HepG2 (cell line): ENCODE measurements at regions not wholly inside any gene's neighbourhood (a gene's known extent, or its start where the extent isn't known, plus 50 kb on each side); places are given as distances from the start of the nearest gene placed in this dataset.

ENCODE experiments used
- ATAC-seq: fragments of 200-7000 bp; cut with Tn5 transposase; 3 replicates; pipeline ENCODE4 v1.9.1; 2020; ENCODE audit warnings: mild to moderate bottlenecking, moderate library complexity
- BruUV-seq: library from RNA; stranded (reverse); fragments of 400-500 nt; replicated peaks from 2 replicates; lab custom pipeline; 2021; lab: Mats Ljungman, UMichigan
- CTCF ChIA-PET: fragments of 300-600 bp; formaldehyde crosslinking; extraction: SDS; loops from one replicate; lab custom pipeline; 2021; ENCODE audit warnings: low total read pairs, inconsistent platforms, low intra/inter-chr PET ratio; lab: Yijun Ruan, JAX
- POLR2A ChIA-PET: fragments of 350-600 bp; sonication (Branson Sonifier 250); formaldehyde crosslinking; loops from one replicate; lab custom pipeline; 2020; ENCODE audit warnings: antibody characterized with exemption, inconsistent platforms; lab: Yijun Ruan, JAX
- DNase-seq: peaks from one replicate; pipeline ENCODE4 v3.0.0-alpha.2; 2015; ENCODE audit warnings: low spot score
- FAIRE-seq: peaks from 3 replicates; lab custom pipeline; 2011; peaks lifted over from hg19 to GRCh38; lab: Jason Lieb, UNC
- H2AFZ ChIP-seq: one replicate; pipeline ENCODE4 v1.6.1; 2011; ENCODE audit warnings: low read length, inconsistent platforms
- H3K27ac ChIP-seq: fragments of 300-600 bp; 3 replicates; pipeline ENCODE4 v1.8.0; 2011; ENCODE audit warnings: mixed run types, mild to moderate bottlenecking, mixed read lengths, low read length, inconsistent platforms; ENCODE audit not compliant: insufficient read depth; ENCODE audit errors: extremely low read length
- H3K27me3 ChIP-seq, 2 experiments: fragments of 200-600 bp in 1 of 2; 2 replicates in 1 of 2; 3 replicates in 1 of 2; pipeline versions ENCODE4 v1.6.0 to v1.8.0; 2011; ENCODE audit warnings: low read length in 2 of 2, mild to moderate bottlenecking in 2 of 2, moderate library complexity in 2 of 2, inconsistent platforms in 1 of 2; ENCODE audit not compliant: insufficient read depth in 2 of 2, control insufficient read depth in 1 of 2
- H3K36me3 ChIP-seq, 2 experiments: fragments of 200-600 bp in 1 of 2; replicated peaks in 1 of 2; 2 replicates in 1 of 2; 3 replicates in 1 of 2; pipeline versions ENCODE4 v1.5.1 to v1.8.0; 2011; ENCODE audit warnings: low read length in 2 of 2, inconsistent platforms in 1 of 2; ENCODE audit not compliant: insufficient read depth in 2 of 2, control insufficient read depth in 1 of 2
- H3K4me1 ChIP-seq: 2 replicates; pipeline ENCODE4 v1.5.1; 2012; ENCODE audit warnings: low read length, inconsistent platforms; ENCODE audit not compliant: insufficient read depth
- H3K4me2 ChIP-seq: 2 replicates; pipeline ENCODE4 v1.6.0; 2011; ENCODE audit warnings: low read depth, low read length, inconsistent platforms
- H3K4me3 ChIP-seq, 3 experiments: fragments of 200-600 bp in 1 of 3; sonication (generic), shearing (Covaris generic) in 1 of 3; replicated peaks in 1 of 3; 2 replicates each; pipeline ENCODE4 v1.5.1; 2011 to 2016; ENCODE audit warnings: low read length in 3 of 3, inconsistent platforms in 2 of 3, low read depth in 2 of 3, mild to moderate bottlenecking in 2 of 3, control low read depth in 1 of 3, mixed read lengths in 1 of 3; ENCODE audit not compliant: insufficient read depth in 1 of 3
- H3K79me2 ChIP-seq: one replicate; pipeline ENCODE4 v1.6.1; 2011; ENCODE audit warnings: low read length, inconsistent platforms; ENCODE audit not compliant: insufficient read depth
- H3K9ac ChIP-seq: 2 replicates; pipeline ENCODE4 v1.6.0; 2011; ENCODE audit warnings: mild to moderate bottlenecking, low read depth, low read length, inconsistent platforms; ENCODE audit not compliant: insufficient read depth
- H3K9me3 ChIP-seq: 2 replicates; pipeline ENCODE4 v1.5.1; 2012; ENCODE audit warnings: mild to moderate bottlenecking, low read length
- H4K20me1 ChIP-seq: 2 replicates; pipeline ENCODE4 v1.6.0; 2011; ENCODE audit warnings: inconsistent platforms, mild to moderate bottlenecking, low read length, moderate library complexity; ENCODE audit not compliant: insufficient read depth
- CHCHD3 ChIP-seq: sonication (generic); formaldehyde crosslinking; IDR thresholded peaks from 2 replicates; pipeline ENCODE4 v1.8.0; 2022; ENCODE audit warnings: mild to moderate bottlenecking, missing genetic modification reagents, moderate library complexity
- GATA4 ChIP-seq: sonication (generic); IDR thresholded peaks from 2 replicates; pipeline ENCODE4 v1.6.1; 2016; ENCODE audit warnings: antibody characterized with exemption, low read depth, borderline replicate concordance
- GPBP1L1 ChIP-seq: sonication (generic); formaldehyde crosslinking; IDR thresholded peaks from 2 replicates; pipeline ENCODE4 v1.5.0; 2020; ENCODE audit warnings: mild to moderate bottlenecking, missing genetic modification reagents
- MAZ ChIP-seq, 2 experiments: sonication (generic) in 1 of 2; formaldehyde crosslinking in 1 of 2; IDR thresholded peaks; 2 replicates each; pipeline versions ENCODE4 v1.5.0 to v1.6.1; 2012 to 2020; ENCODE audit warnings: low read depth in 2 of 2, mild to moderate bottlenecking in 2 of 2, borderline replicate concordance in 1 of 2, improper control_type of control experiment in 1 of 2, low read length in 1 of 2, missing genetic modification reagents in 1 of 2, moderate library complexity in 1 of 2
- MTERF4 ChIP-seq: sonication (generic); formaldehyde crosslinking; IDR thresholded peaks from 2 replicates; pipeline ENCODE4 v1.8.0; 2023; ENCODE audit warnings: mild to moderate bottlenecking, missing genetic modification reagents
- ONECUT2 ChIP-seq: sonication (generic); formaldehyde crosslinking; IDR thresholded peaks from 2 replicates; pipeline ENCODE4 v1.4.0; 2020; ENCODE audit warnings: missing genetic modification reagents
- PLSCR1 ChIP-seq: sonication (generic); formaldehyde crosslinking; IDR thresholded peaks from 2 replicates; pipeline ENCODE4 v1.5.0; 2020; ENCODE audit warnings: missing genetic modification reagents, mild to moderate bottlenecking, borderline replicate concordance
- PTBP1 ChIP-seq: fragments of 200-400 bp; formaldehyde crosslinking; IDR thresholded peaks from 2 replicates; pipeline ENCODE4 v1.6.1; 2018; ENCODE audit warnings: low read length, low read depth; ENCODE audit not compliant: poor library complexity, severe bottlenecking
- RFX3 ChIP-seq: IDR thresholded peaks from 2 replicates; pipeline ENCODE4 v1.6.1; 2016; ENCODE audit warnings: missing biosample characterization, missing genetic modification reagents
- THAP8 ChIP-seq: sonication (generic); formaldehyde crosslinking; IDR thresholded peaks from 2 replicates; pipeline ENCODE4 v1.5.1; 2020; ENCODE audit warnings: missing genetic modification reagents, mild to moderate bottlenecking, borderline replicate concordance
- YEATS4 ChIP-seq: sonication (generic); formaldehyde crosslinking; IDR thresholded peaks from 2 replicates; pipeline ENCODE4 v1.4.0; 2020; ENCODE audit warnings: missing genetic modification reagents, borderline replicate concordance
- ZNF224 ChIP-seq: sonication (generic); formaldehyde crosslinking; IDR thresholded peaks from 2 replicates; pipeline ENCODE4 v1.5.0; 2020; ENCODE audit warnings: mild to moderate bottlenecking, missing genetic modification reagents
- ZNF280B ChIP-seq: sonication (generic); formaldehyde crosslinking; IDR thresholded peaks from 2 replicates; pipeline ENCODE4 v1.5.0; 2020; ENCODE audit warnings: missing genetic modification reagents, mild to moderate bottlenecking, borderline replicate concordance
- ZNF879 ChIP-seq: sonication (generic); formaldehyde crosslinking; IDR thresholded peaks from 2 replicates; pipeline ENCODE4 v1.8.1; 2023; ENCODE audit warnings: missing genetic modification reagents
- WGBS: methylation state at CpG from one replicate; pipeline ENCODE4 v1.1.6; 2017; ENCODE audit warnings: low lambda C conversion rate; 5-methylcytosine and 5-hydroxymethylcytosine counted together
- in situ Hi-C: cut with HindIII; loops from 2 replicates; pipeline ENCODE4 v1.10.0; 2017; ENCODE audit warnings: low pct_unique_long_range_greater_than_20kb; ENCODE audit not compliant: extremely low pct_ligation_motif_present
- intact Hi-C: fragments of 100-400 bp; cut with micrococcal nuclease; formaldehyde crosslinking; loops from one replicate; pipeline ENCODE4 v1.10.0; 2022; ENCODE audit not compliant: unreplicated experiment

GRCh38 chr13:33519561-33520467, 234.3 kb upstream of the STARD13 start:
- H3K9ac ChIP-seq: no peak overlapping the region
- no peak for ATAC-seq
- TF ChIP-seq CHCHD3 (CRISPR knock-in tag): no peak
- TF ChIP-seq ONECUT2 (CRISPR knock-in tag): no peak
- TF ChIP-seq PLSCR1 (CRISPR knock-in tag): no peak
- no peak for TF ChIP-seq GATA4
- no peak for TF ChIP-seq MTERF4 (CRISPR knock-in tag)
- no peak for TF ChIP-seq ZNF280B (CRISPR knock-in tag)
- no peak for TF ChIP-seq ZNF879 (CRISPR knock-in tag)
- no peak for TF ChIP-seq MAZ (IDR thresholded peaks at IDR 0.05; ENCODE audit: borderline replicate concordance, low read depth, low read length)
- no peak for TF ChIP-seq MAZ (CRISPR knock-in tag; IDR thresholded peaks at IDR 0.05; ENCODE audit: low read depth)
- TF ChIP-seq ZNF224 (CRISPR knock-in tag): no peak
- TF ChIP-seq THAP8 (CRISPR knock-in tag): no peak
- TF ChIP-seq GPBP1L1: no peak
- TF ChIP-seq RFX3 (CRISPR knock-in tag): no peak
- TF ChIP-seq YEATS4: no peak
- TF ChIP-seq PTBP1: no peak
- TF ChIP-seq, all 625 proteins: peak for 0
- in situ Hi-C loops: no loop called here
- H3K4me2 ChIP-seq: no peak overlapping the region
- BruUV-seq: no TSS peak
- peaks cover 0 to 10% of the 10 kb centered on the region in 2 experiments; a peak in 1 of 5 replicates for H3K36me3 ChIP-seq
- FAIRE-seq: no peak
- 82% methylated on average over 8 of the region's 8 CpGs for WGBS
- no peaks in the 10 kb centered on the region for H3K4me1 ChIP-seq
- DNase-seq: no peak
- H3K27ac ChIP-seq: no peak overlapping the region
- no peak overlapping the region for H2AFZ ChIP-seq
- intact Hi-C loops: no loop called here
- no peaks in the 10 kb centered on the region for H3K27me3 ChIP-seq
- no peak overlapping the region for H3K4me3 ChIP-seq
- H3K9me3 ChIP-seq: no peaks in the 10 kb centered on the region
- no peaks in the 10 kb centered on the region for H4K20me1 ChIP-seq
- CTCF ChIA-PET: no interaction called here
- no peaks in the 10 kb centered on the region for H3K79me2 ChIP-seq
- POLR2A ChIA-PET: no interaction called here
